CD14-positive monocyte (primary cell): ENCODE measurements at regions not wholly inside any gene's neighbourhood (a gene's known extent, or its start where the extent isn't known, plus 50 kb on each side); places are given as distances from the start of the nearest gene placed in this dataset.

ENCODE experiments used
- DNase-seq, 3 donors: peaks; one replicate each; pipeline ENCODE4 v3.0.0-alpha.2; 2011 to 2022
- H2AFZ ChIP-seq: 2 replicates; pipeline ENCODE4 v1.6.0; 2012; ENCODE audit warnings: mild to moderate bottlenecking, low read depth, low read length, inconsistent platforms; ENCODE audit not compliant: insufficient read depth, poor library complexity, severe bottlenecking
- H3K27ac ChIP-seq, 2 donors: 1 replicate in 1 of 2; 2 replicates in 1 of 2; pipeline ENCODE4 v1.5.1; 2012 to 2013; ENCODE audit warnings: low read length in 2 of 2, control low read depth in 1 of 2, inconsistent platforms in 1 of 2, low read depth in 1 of 2, mild to moderate bottlenecking in 1 of 2
- H3K27me3 ChIP-seq, 2 donors: one replicate each; pipeline versions ENCODE4 v1.6.0 to v1.6.1; 2011 to 2013; ENCODE audit warnings: low read length in 2 of 2; ENCODE audit not compliant: control insufficient read depth in 2 of 2, insufficient read depth in 2 of 2
- H3K36me3 ChIP-seq, 2 donors: replicated peaks in 1 of 2; 1 replicate in 1 of 2; 2 replicates in 1 of 2; pipeline versions ENCODE4 v1.5.1 to v1.6.1; 2012 to 2013; ENCODE audit warnings: low read length in 2 of 2, control low read depth in 1 of 2, inconsistent platforms in 1 of 2, mild to moderate bottlenecking in 1 of 2; ENCODE audit not compliant: insufficient read depth in 2 of 2, control insufficient read depth in 1 of 2
- H3K4me1 ChIP-seq, 2 donors: 1 replicate in 1 of 2; 2 replicates in 1 of 2; pipeline versions ENCODE4 v1.5.1 to v1.6.1; 2012 to 2013; ENCODE audit warnings: low read length in 2 of 2, control low read depth in 1 of 2, inconsistent platforms in 1 of 2, mild to moderate bottlenecking in 1 of 2, moderate library complexity in 1 of 2; ENCODE audit not compliant: insufficient read depth in 2 of 2, control insufficient read depth in 1 of 2
- H3K4me2 ChIP-seq: replicated peaks from 2 replicates; pipeline ENCODE3; 2012; ENCODE audit warnings: low read length, moderate library complexity, mild to moderate bottlenecking; ENCODE audit not compliant: poor library complexity, severe bottlenecking; ENCODE audit errors: extremely low read depth
- H3K4me3 ChIP-seq, 3 experiments: fragments of 200-600 bp in 1 of 3; sonication (generic) in 1 of 3; replicated peaks in 1 of 3; 1 replicate in 2 of 3; 2 replicates in 1 of 3; pipeline ENCODE4 v1.5.1; 2011 to 2013; ENCODE audit warnings: low read length in 3 of 3, mild to moderate bottlenecking in 3 of 3, control low read depth in 2 of 3, low read depth in 2 of 3, inconsistent platforms in 1 of 3, moderate library complexity in 1 of 3
- H3K79me2 ChIP-seq: 2 replicates; pipeline ENCODE4 v1.6.0; 2012; ENCODE audit warnings: mild to moderate bottlenecking, control low read depth, inconsistent platforms, low read length, moderate library complexity; ENCODE audit not compliant: insufficient read depth
- H3K9ac ChIP-seq: 2 replicates; pipeline ENCODE4 v1.6.0; 2017; ENCODE audit warnings: low read length, mild to moderate bottlenecking; ENCODE audit not compliant: insufficient read depth, poor library complexity, severe bottlenecking
- H3K9me3 ChIP-seq, 2 donors: replicated peaks in 1 of 2; 1 replicate in 1 of 2; 2 replicates in 1 of 2; pipeline versions ENCODE4 v1.5.1 to v1.6.1; 2012 to 2013; ENCODE audit warnings: low read length in 2 of 2, control low read depth in 1 of 2; ENCODE audit not compliant: control insufficient read depth in 1 of 2, insufficient read depth in 1 of 2
- H4K20me1 ChIP-seq: 2 replicates; pipeline ENCODE4 v1.6.0; 2012; ENCODE audit warnings: mild to moderate bottlenecking, low read length, control low read depth, moderate library complexity; ENCODE audit not compliant: insufficient read depth
- H3K27ac Mint-ChIP-seq, 7 donors: one replicate each; pipeline ENCODE4 v1.8.0; 2020; ENCODE audit warnings: mild to moderate bottlenecking in 7 of 7, mixed read lengths in 7 of 7, moderate library complexity in 6 of 7, inconsistent platforms in 2 of 7
- H3K27me3 Mint-ChIP-seq, 3 donors: one replicate each; pipeline ENCODE4 v1.8.0; 2021 to 2022; ENCODE audit warnings: low read depth in 3 of 3, mild to moderate bottlenecking in 3 of 3, mixed read lengths in 3 of 3, moderate library complexity in 3 of 3, inconsistent platforms in 1 of 3
- H3K36me3 Mint-ChIP-seq, 2 donors: one replicate each; pipeline ENCODE4 v1.8.0; 2020; ENCODE audit warnings: mixed read lengths in 2 of 2, inconsistent platforms in 1 of 2, mild to moderate bottlenecking in 1 of 2
- H3K4me1 Mint-ChIP-seq: one replicate; pipeline ENCODE4 v1.8.0; 2020; ENCODE audit warnings: mild to moderate bottlenecking, mixed read lengths
- H3K4me3 Mint-ChIP-seq, 2 donors: one replicate each; pipeline ENCODE4 v1.8.0; 2020; ENCODE audit warnings: mild to moderate bottlenecking in 2 of 2, mixed read lengths in 2 of 2, moderate library complexity in 1 of 2
- H3K9me3 Mint-ChIP-seq, 7 donors: one replicate each; pipeline ENCODE4 v1.8.0; 2020 to 2022; ENCODE audit warnings: mixed read lengths in 7 of 7, mild to moderate bottlenecking in 6 of 7, moderate library complexity in 6 of 7, inconsistent platforms in 2 of 7
- CTCF ChIP-seq: fragments of 200-600 bp; IDR thresholded peaks from one replicate; pipeline ENCODE4 v1.8.0; 2022; ENCODE audit warnings: antibody characterized with exemption, mild to moderate bottlenecking
- WGBS: methylation state at CpG from one replicate; pipeline ENCODE4 v1.1.5; 2013; ENCODE audit warnings: missing lambda C conversion rate; ENCODE audit not compliant: insufficient coverage; 5-methylcytosine and 5-hydroxymethylcytosine counted together
- intact Hi-C, 2 donors: fragments of 100-400 bp; cut with micrococcal nuclease; formaldehyde crosslinking; loops; one replicate each; pipeline versions ENCODE4 v1.15.0 to v1.15.1; 2023

- TF ChIP-seq CTCF: no peak
- H3K9me3 Mint-ChIP-seq: no peaks in the 10 kb centered on the region
- WGBS: 73% methylated on average over 4 of the region's 6 CpGs
- no peak overlapping the region for H3K9ac ChIP-seq
- H3K27me3 Mint-ChIP-seq: peaks cover 0 to 1% (median 0%) of the 10 kb centered on the region in 3 donors
- H3K27ac ChIP-seq: no peak overlapping the region
- no peaks in the 10 kb centered on the region for H3K79me2 ChIP-seq
- DNase-seq: no peak
- H2AFZ ChIP-seq: no peak overlapping the region
- no peak overlapping the region for H3K4me3 ChIP-seq
- no peak overlapping the region for H3K27ac Mint-ChIP-seq
- intact Hi-C loops: no loop called here
- no peaks in the 10 kb centered on the region for H3K36me3 ChIP-seq
- no peaks in the 10 kb centered on the region for H3K9me3 ChIP-seq
- no peaks in the 10 kb centered on the region for H3K4me1 Mint-ChIP-seq
- H3K27me3 ChIP-seq: no peaks in the 10 kb centered on the region
- no peak overlapping the region for H3K4me2 ChIP-seq
- H4K20me1 ChIP-seq: no peaks in the 10 kb centered on the region
- no peaks in the 10 kb centered on the region for H3K4me1 ChIP-seq
- H3K4me3 Mint-ChIP-seq: no peak overlapping the region
- no peaks in the 10 kb centered on the region for H3K36me3 Mint-ChIP-seq
Observed at GRCh38 chr2:16228951-16229350, 288.6 kb downstream of the MYCN start.

GRCh38 chr2:16228471-16228870 is 288.1 kb downstream of the MYCN start:
- intact Hi-C loops: no loop called here

More at GRCh38 chr2:16228471-16228870, 288.1 kb downstream of the MYCN start:
- no peaks in the 10 kb centered on the region for H3K36me3 ChIP-seq
- no peak overlapping the region for H2AFZ ChIP-seq
- DNase-seq: no peak
- no peak overlapping the region for H3K4me2 ChIP-seq
- TF ChIP-seq CTCF: no peak
- 93% methylated on average over 3 of the region's 7 CpGs for WGBS
- Mint-ChIP-seq H3K4me3 (no peak overlapping the region), H3K4me1 (no peaks in the 10 kb centered on the region), H3K36me3 (no peaks in the 10 kb centered on the region), H3K9me3 (no peaks in the 10 kb centered on the region), H3K27me3 (peaks cover 0 to 1% (median 0%) of the 10 kb centered on the region in 3 donors), H3K27ac (no peak overlapping the region)
- no peak overlapping the region for H3K27ac ChIP-seq
- no peaks in the 10 kb centered on the region for H4K20me1 ChIP-seq
- H3K27me3 ChIP-seq: no peaks in the 10 kb centered on the region
- H3K79me2 ChIP-seq: no peaks in the 10 kb centered on the region
- H3K4me1 ChIP-seq: no peaks in the 10 kb centered on the region
- no peak overlapping the region for H3K9ac ChIP-seq
- H3K9me3 ChIP-seq: no peaks in the 10 kb centered on the region
- no peak overlapping the region for H3K4me3 ChIP-seq
